Fibroblast of villous mesenchyme (primary cell): ENCODE measurements at regions not wholly inside any gene's neighbourhood (a gene's known extent, or its start where the extent isn't known, plus 50 kb on each side); places are given as distances from the start of the nearest gene placed in this dataset.

Experiments
- DNase-seq: peaks from one replicate; pipeline ENCODE4 v3.0.0-alpha.2; 2010; ENCODE audit warnings: low read depth
- H3K4me3 ChIP-seq: 2 replicates; pipeline ENCODE4 v1.5.1; 2011; ENCODE audit warnings: low read depth, mild to moderate bottlenecking, low read length
- CTCF ChIP-seq: IDR thresholded peaks from 2 replicates; pipeline ENCODE4 v1.5.1; 2012; ENCODE audit warnings: low read depth, mild to moderate bottlenecking, low read length; ENCODE audit not compliant: insufficient read depth

DNA sequence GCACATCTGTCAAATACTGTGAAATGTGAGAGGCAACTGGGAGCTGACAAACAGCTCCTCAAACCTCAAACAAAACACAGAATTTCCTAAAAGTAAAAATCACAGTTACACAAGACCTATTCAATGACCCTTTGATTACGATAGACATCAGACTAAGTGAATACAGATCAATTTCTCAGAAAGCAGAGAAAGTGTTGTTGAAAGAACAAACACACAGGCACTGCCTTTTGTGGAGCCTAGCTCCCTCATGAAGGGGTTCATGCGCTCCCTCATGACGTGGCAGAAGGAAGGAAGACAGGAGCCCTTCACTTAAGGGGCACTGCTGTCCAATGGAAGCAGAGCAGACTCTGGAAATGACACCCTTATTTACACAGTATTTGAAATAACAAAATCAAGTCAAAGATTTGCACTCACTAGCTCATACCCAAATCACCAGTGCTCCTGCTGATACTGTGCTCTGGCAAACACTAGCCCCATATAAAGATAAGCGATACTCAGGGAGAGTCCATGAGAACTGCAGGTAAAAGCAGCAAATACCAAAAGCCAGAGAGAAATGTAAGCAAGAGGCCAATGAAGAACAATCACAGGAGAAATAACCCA is 144.9 kb downstream of the KLF12 start:
- no peak for TF ChIP-seq CTCF
- no peak overlapping the region for H3K4me3 ChIP-seq
- no peak for DNase-seq

DNA sequence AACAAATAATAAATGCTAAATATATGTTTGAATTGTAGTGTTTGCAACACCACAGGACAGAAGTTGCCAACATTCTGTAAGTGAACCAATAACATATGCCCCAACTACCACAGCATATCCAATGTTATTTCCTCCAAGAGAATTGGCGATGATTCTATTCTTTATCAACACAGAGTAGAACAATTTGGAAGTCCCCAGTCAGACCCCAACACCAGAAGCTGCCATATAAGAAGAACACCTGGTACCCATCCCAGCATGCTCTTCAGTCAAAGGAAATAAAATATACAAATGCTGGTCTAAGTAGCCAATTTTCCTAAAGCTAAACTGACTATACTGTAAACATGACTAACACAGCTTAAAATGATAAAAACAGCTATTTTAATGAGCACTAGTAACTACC is 145.7 kb downstream of the KLF12 start:
- TF ChIP-seq CTCF = no peak
- DNase-seq = no peak
- H3K4me3 ChIP-seq = no peak overlapping the region

DNA sequence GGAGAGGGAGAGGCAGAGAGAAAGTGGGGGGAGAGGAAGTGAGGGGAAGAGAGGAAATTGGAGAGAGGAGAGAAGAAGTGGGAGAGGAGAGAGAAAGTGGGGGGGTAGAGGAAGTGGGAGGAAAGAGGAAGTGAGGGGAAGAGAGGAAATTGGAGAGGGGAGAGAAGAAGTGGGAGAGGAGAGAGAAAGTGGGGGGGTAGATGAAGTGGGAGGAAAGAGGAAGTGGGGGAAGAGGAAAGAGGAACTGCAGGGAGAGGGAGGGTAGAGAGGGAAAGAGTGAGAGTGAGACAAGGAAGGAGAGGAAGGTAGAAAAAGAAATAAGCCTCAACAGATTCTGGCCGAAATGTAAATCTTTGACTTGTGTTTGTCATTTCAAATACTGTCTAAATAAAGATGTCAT is 146.6 kb downstream of the KLF12 start:
- no peak for TF ChIP-seq CTCF
- no peak for DNase-seq
- no peak overlapping the region for H3K4me3 ChIP-seq

GRCh38 chr13:73985783-73986182 is 148.4 kb downstream of the KLF12 start:
- DNase-seq = no peak
- no peak overlapping the region for H3K4me3 ChIP-seq
- TF ChIP-seq CTCF = no peak

DNA sequence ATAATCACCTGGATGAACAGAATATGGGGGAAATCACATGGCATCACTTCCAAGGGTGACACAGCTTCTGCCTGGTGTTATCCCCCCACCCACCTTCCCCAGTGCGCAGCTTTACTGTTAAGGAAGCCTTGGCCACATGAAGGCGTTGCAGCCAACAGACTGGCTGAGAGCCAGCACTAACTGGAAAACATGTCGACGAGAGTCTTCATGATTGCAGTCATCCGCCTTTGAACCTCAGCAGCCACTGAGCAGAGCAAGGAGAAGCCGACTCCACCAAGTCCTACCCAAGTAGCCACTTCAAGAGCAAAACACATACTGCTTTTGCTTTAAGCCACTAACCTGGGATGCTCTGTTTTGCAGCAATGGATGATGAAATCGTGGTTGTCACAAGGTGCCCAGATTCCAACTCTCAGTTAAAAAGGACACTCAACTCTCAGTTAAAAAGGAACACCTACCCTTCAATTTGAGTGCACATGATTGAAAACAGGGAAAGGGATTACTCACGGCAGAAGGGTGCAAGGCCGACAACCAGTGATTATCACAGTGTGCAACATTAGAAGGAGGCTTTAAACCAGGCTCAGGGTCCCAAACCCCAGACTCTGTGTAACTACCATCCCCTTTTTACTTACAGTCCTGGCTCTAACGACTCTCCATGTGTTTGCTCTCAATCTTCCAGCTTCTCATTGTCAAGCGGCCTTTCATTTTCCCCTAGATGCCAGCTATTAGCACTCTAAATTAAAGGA is 149.1 kb downstream of the KLF12 start:
- no peak for DNase-seq
- H3K4me3 ChIP-seq = no peak overlapping the region
- no peak for TF ChIP-seq CTCF

DNA sequence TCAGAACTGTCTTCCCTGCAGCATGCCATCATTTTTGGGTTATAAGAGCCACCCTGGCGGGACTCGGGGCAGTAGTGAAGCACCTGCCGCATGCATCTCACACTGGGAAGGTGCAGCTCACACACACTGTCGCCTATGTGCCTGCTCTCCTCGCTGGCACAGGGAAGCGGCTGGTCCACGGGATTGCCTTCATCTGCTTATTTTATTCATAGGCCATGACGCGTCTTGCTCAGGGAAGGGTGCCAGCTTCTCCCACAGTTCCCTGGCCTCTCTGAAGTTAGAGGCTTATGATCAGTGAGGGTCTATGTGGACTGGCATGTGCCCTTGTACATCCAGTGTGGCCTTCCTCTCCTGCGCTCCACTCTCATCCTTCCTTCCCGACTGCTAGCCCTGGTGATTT is 150.0 kb downstream of the KLF12 start:
- DNase-seq = no peak
- H3K4me3 ChIP-seq = no peak overlapping the region
- no peak for TF ChIP-seq CTCF
